SK-N-MC (cell line): ENCODE measurements at regions not wholly inside any gene's neighbourhood (a gene's known extent, or its start where the extent isn't known, plus 50 kb on each side); places are given as distances from the start of the nearest gene placed in this dataset.

ENCODE experiments used
- EZH2 ChIP-seq: fragments of 200-600 bp; sonication (generic); IDR thresholded peaks from one replicate; pipeline ENCODE4 v1.6.1; 2017; ENCODE audit warnings: antibody characterized with exemption
- FOXP2 ChIP-seq: optimal IDR thresholded peaks from 2 replicates; pipeline ENCODE3; 2011; ENCODE audit warnings: mild to moderate bottlenecking, moderate library complexity; ENCODE audit not compliant: insufficient read depth; ENCODE audit errors: extremely low read length, control extremely low read depth
- POLR2AphosphoS5 ChIP-seq: IDR thresholded peaks from 2 replicates; pipeline ENCODE4 v1.6.1; 2012; ENCODE audit warnings: mild to moderate bottlenecking, low read depth, low read length, borderline replicate concordance

DNA sequence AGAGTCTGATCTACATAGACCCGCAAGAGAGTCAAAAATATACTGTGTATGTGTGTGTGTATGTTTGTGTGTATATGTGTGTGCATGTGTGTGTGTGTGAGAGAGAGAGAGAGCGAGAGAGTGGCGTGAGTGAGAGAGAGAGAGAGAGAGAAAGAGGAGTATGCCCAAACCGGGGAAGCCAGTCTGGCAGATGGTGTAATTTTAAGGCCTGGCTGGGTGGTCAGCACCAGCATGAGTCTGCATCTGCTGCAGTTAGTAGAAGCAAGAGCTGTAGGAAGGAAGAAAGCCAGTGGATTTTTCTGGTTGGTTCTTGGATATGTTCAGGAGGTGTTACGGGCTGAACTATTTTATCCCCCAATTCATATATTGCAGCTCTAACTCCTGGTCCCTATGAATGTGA lies 75.2 kb downstream of the ACTBL2 start:
- TF ChIP-seq POLR2AphosphoS5: no peak
- TF ChIP-seq EZH2: no peak
- TF ChIP-seq FOXP2: no peak
